T-cell (primary cell): ENCODE measurements at regions not wholly inside any gene's neighbourhood (a gene's known extent, or its start where the extent isn't known, plus 50 kb on each side); places are given as distances from the start of the nearest gene placed in this dataset.

Experiments
- ATAC-seq, 4 experiments: fragments of 200-7000 bp in 3 of 4; fragments of 150-1000 bp in 1 of 4; cut with Tn5 transposase; replicated peaks in 1 of 4; 1 replicate in 3 of 4; 2 replicates in 1 of 4; pipeline ENCODE4 v1.10.0; 2021; ENCODE audit warnings: moderate library complexity in 3 of 4, mild to moderate bottlenecking in 2 of 4, moderate number of reproducible peaks in 1 of 4
- CTCF ChIA-PET, 2 donors: fragments of 300-600 bp; sonication (Branson Sonifier 250); formaldehyde crosslinking; loops; one replicate each; lab custom pipeline; 2022; ENCODE audit warnings: antibody characterized with exemption in 2 of 2; lab: Charles Lee
- POLR2A ChIA-PET, 2 donors: fragments of 300-600 bp; sonication (Branson Sonifier 250); formaldehyde crosslinking; loops; one replicate each; lab custom pipeline; 2022; ENCODE audit warnings: antibody characterized with exemption in 2 of 2; lab: Charles Lee
- DNase-seq, 35 experiments: peaks; one replicate each; pipeline versions ENCODE4 v3.0.0 to v3.0.0-alpha.2; 2013 to 2023
- H3K27ac ChIP-seq: one replicate; pipeline ENCODE4 v1.5.1; 2013; ENCODE audit warnings: low read length
- H3K27me3 ChIP-seq, 2 experiments: replicated peaks in 1 of 2; 1 replicate in 1 of 2; 2 replicates in 1 of 2; pipeline versions ENCODE4 v1.6.1 to v1.7.0; 2013; ENCODE audit warnings: low read length in 1 of 2, mixed read lengths in 1 of 2; ENCODE audit not compliant: control insufficient read depth in 2 of 2, insufficient read depth in 2 of 2; ENCODE audit errors: extremely low read depth in 1 of 2
- H3K36me3 ChIP-seq, 2 donors: 1 replicate in 1 of 2; 2 replicates in 1 of 2; pipeline versions ENCODE4 v1.6.1 to v1.7.0; 2013; ENCODE audit warnings: low read length in 1 of 2; ENCODE audit not compliant: control insufficient read depth in 2 of 2, insufficient read depth in 1 of 2; ENCODE audit errors: extremely low read depth in 1 of 2
- H3K4me1 ChIP-seq, 2 experiments: 1 replicate in 1 of 2; 2 replicates in 1 of 2; pipeline versions ENCODE4 v1.6.1 to v1.7.0; 2013; ENCODE audit warnings: low read length in 2 of 2, mixed read lengths in 1 of 2; ENCODE audit not compliant: insufficient read depth in 2 of 2, control insufficient read depth in 1 of 2; ENCODE audit errors: extremely low read depth in 1 of 2
- H3K4me3 ChIP-seq, 2 donors: 1 replicate in 1 of 2; 2 replicates in 1 of 2; pipeline versions ENCODE4 v1.5.1 to v1.7.0; 2013; ENCODE audit warnings: mild to moderate bottlenecking in 2 of 2, low read length in 1 of 2, moderate library complexity in 1 of 2; ENCODE audit not compliant: control insufficient read depth in 1 of 2; ENCODE audit errors: extremely low read depth in 1 of 2
- H3K9me3 ChIP-seq: 2 replicates; pipeline ENCODE4 v1.7.0; 2013
- H3K27ac Mint-ChIP-seq, 2 donors: one replicate each; pipeline ENCODE4 v1.8.0; 2020 to 2021; ENCODE audit warnings: mild to moderate bottlenecking in 2 of 2, mixed read lengths in 2 of 2
- H3K27me3 Mint-ChIP-seq, 2 donors: one replicate each; pipeline ENCODE4 v1.8.0; 2021 to 2022; ENCODE audit warnings: mixed read lengths in 2 of 2
- H3K36me3 Mint-ChIP-seq: one replicate; pipeline ENCODE4 v1.8.0; 2021; ENCODE audit warnings: mixed read lengths
- H3K4me1 Mint-ChIP-seq, 3 donors: one replicate each; pipeline ENCODE4 v1.8.0; 2020 to 2022; ENCODE audit warnings: mixed read lengths in 3 of 3, mild to moderate bottlenecking in 1 of 3
- H3K4me3 Mint-ChIP-seq, 3 donors: one replicate each; pipeline ENCODE4 v1.8.0; 2020 to 2022; ENCODE audit warnings: mild to moderate bottlenecking in 3 of 3, mixed read lengths in 3 of 3, moderate library complexity in 3 of 3
- H3K9me3 Mint-ChIP-seq, 3 donors: one replicate each; pipeline ENCODE4 v1.8.0; 2020 to 2022; ENCODE audit warnings: mixed read lengths in 3 of 3
- WGBS: methylation state at CpG from one replicate; pipeline ENCODE4 v1.1.5; 2013; ENCODE audit warnings: missing lambda C conversion rate; ENCODE audit not compliant: insufficient coverage; 5-methylcytosine and 5-hydroxymethylcytosine counted together

- DNase-seq (no peak), ATAC-seq (no peak)
- POLR2A ChIA-PET, result no interaction called here
- Mint-ChIP-seq H3K4me3 (no peak overlapping the region), H3K4me1 (no peaks in the 10 kb centered on the region), H3K9me3 (peaks cover 4 to 8% (median 4%) of the 10 kb centered on the region in 3 donors), H3K27me3 (no peaks in the 10 kb centered on the region), H3K27ac (no peak overlapping the region), H3K36me3 (no peaks in the 10 kb centered on the region)
- CTCF ChIA-PET, result no interaction called here
- Histone ChIP-seq H3K27ac (no peak overlapping the region), H3K4me3 (no peak overlapping the region), H3K9me3 (no peaks in the 10 kb centered on the region), H3K36me3 (no peaks in the 10 kb centered on the region), H3K4me1 (no peaks in the 10 kb centered on the region), H3K27me3 (no peaks in the 10 kb centered on the region)
These were observed 124.0 kb upstream of the LRRN1 start for GRCh38 chr3:3675186-3675585.

DNA sequence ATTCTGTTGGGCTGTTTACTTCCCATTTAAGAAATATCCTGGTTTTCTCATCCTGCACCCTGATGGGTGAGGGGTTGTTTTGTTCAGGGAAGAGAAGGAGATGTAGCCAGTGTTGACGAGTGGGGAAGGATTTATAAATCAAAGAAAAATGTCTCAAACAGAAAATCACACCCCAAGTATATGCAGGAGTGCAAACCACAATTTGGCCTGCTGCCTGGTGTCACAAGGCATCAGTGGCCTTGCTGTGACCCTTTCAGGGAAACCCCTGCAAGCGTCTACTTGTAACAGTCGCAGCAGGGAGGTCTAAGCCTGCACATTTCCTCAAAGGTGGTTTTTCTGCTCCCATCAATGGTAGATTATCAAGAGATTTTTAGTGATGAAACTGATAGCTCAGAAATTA is 132.6 kb upstream of the LRRN1 start:
- no peaks in the 10 kb centered on the region for H3K36me3 Mint-ChIP-seq
- H3K36me3 ChIP-seq, result no peaks in the 10 kb centered on the region
- H3K4me1 Mint-ChIP-seq, result peaks cover 0 to 7% (median 3%) of the 10 kb centered on the region in 3 donors
- no peak overlapping the region for H3K27ac ChIP-seq
- WGBS, result 20% methylated on average over 1 of the region's 3 CpGs
- H3K9me3 Mint-ChIP-seq, result peaks cover 7 to 13% (median 10%) of the 10 kb centered on the region in 3 donors
- H3K27ac Mint-ChIP-seq, result no peak overlapping the region
- no peak for ATAC-seq
- no peaks in the 10 kb centered on the region for H3K4me1 ChIP-seq
- POLR2A ChIA-PET, result no interaction called here
- CTCF ChIA-PET, result no interaction called here
- no peaks in the 10 kb centered on the region for H3K9me3 ChIP-seq
- H3K4me3 ChIP-seq, result no peak overlapping the region
- DNase-seq, result peak in 3 of 35 experiments; percentile 1 to 4 (median 2)
- no peak overlapping the region for H3K4me3 Mint-ChIP-seq
- peaks cover 0 to 10% of the 10 kb centered on the region in 2 donors for H3K27me3 Mint-ChIP-seq
- H3K27me3 ChIP-seq, result no peaks in the 10 kb centered on the region

GRCh38 chr3:3665961-3666640 is 133.1 kb upstream of the LRRN1 start:
- H3K4me1 ChIP-seq, result no peaks in the 10 kb centered on the region
- H3K9me3 Mint-ChIP-seq, result peaks cover 7 to 13% (median 10%) of the 10 kb centered on the region in 3 donors
- POLR2A ChIA-PET, result no interaction called here
- CTCF ChIA-PET, result no interaction called here
- H3K27ac Mint-ChIP-seq, result no peak overlapping the region
- H3K36me3 Mint-ChIP-seq, result no peaks in the 10 kb centered on the region
- H3K27me3 ChIP-seq, result no peaks in the 10 kb centered on the region
- H3K27ac ChIP-seq, result no peak overlapping the region
- no peaks in the 10 kb centered on the region for H3K36me3 ChIP-seq
- H3K4me1 Mint-ChIP-seq, result peaks cover 0 to 7% (median 3%) of the 10 kb centered on the region in 3 donors
- WGBS, result 20% methylated on average over 12 of the region's 13 CpGs
- no peak overlapping the region for H3K4me3 Mint-ChIP-seq
- ATAC-seq (no peak), DNase-seq (no peak)
- H3K27me3 Mint-ChIP-seq, result peaks cover 0 to 10% of the 10 kb centered on the region in 2 donors
- H3K4me3 ChIP-seq, result no peak overlapping the region
- H3K9me3 ChIP-seq, result no peaks in the 10 kb centered on the region

GRCh38 chr3:3665546-3665945 is 133.7 kb upstream of the LRRN1 start:
- Histone ChIP-seq H3K27me3 (no peaks in the 10 kb centered on the region), H3K4me3 (no peak overlapping the region), H3K27ac (no peak overlapping the region), H3K36me3 (no peaks in the 10 kb centered on the region), H3K9me3 (no peaks in the 10 kb centered on the region), H3K4me1 (no peaks in the 10 kb centered on the region)
- H3K4me1 Mint-ChIP-seq, result peaks cover 0 to 7% (median 3%) of the 10 kb centered on the region in 3 donors
- peaks cover 0 to 10% of the 10 kb centered on the region in 2 donors for H3K27me3 Mint-ChIP-seq
- ChIA-PET CTCF (no interaction called here), POLR2A (no interaction called here)
- ATAC-seq (no peak), DNase-seq (no peak)
- H3K4me3 Mint-ChIP-seq, result no peak overlapping the region
- H3K36me3 Mint-ChIP-seq, result no peaks in the 10 kb centered on the region
- peaks cover 7 to 13% (median 10%) of the 10 kb centered on the region in 3 donors for H3K9me3 Mint-ChIP-seq
- WGBS, result 44% methylated on average over 1 of the region's 2 CpGs
- H3K27ac Mint-ChIP-seq, result no peak overlapping the region

DNA sequence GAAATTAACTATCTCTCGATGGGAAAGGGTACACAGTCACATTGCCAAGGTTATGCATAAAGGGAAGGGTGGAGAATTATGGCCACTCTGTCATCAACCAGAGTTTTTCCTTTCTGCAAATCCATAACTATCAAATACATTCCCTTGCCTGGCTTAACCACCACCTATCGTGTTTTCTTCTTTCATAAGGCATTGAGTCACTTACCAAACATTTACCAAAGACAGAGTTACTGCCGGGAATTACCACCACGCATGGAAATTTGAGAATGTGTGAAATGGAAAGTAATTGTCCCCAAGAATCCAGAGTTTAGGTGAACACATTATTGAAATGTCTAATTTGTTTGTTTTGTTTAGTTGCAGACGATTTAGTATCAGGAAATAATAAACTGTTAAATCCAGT is 134.3 kb upstream of the LRRN1 start:
- Mint-ChIP-seq H3K27ac (no peak overlapping the region), H3K9me3 (peaks cover 7 to 14% (median 10%) of the 10 kb centered on the region in 3 donors), H3K36me3 (no peaks in the 10 kb centered on the region), H3K4me1 (peaks cover 0 to 7% (median 3%) of the 10 kb centered on the region in 3 donors), H3K4me3 (no peak overlapping the region), H3K27me3 (peaks cover 0 to 10% of the 10 kb centered on the region in 2 donors)
- no peak for DNase-seq
- no peak for ATAC-seq
- CTCF ChIA-PET, result no interaction called here
- H3K9me3 ChIP-seq, result no peaks in the 10 kb centered on the region
- no peaks in the 10 kb centered on the region for H3K27me3 ChIP-seq
- H3K4me1 ChIP-seq, result no peaks in the 10 kb centered on the region
- no peak overlapping the region for H3K4me3 ChIP-seq
- 50% methylated on average over 2 of the region's 5 CpGs for WGBS
- no peaks in the 10 kb centered on the region for H3K36me3 ChIP-seq
- no peak overlapping the region for H3K27ac ChIP-seq
- POLR2A ChIA-PET, result no interaction called here

DNA sequence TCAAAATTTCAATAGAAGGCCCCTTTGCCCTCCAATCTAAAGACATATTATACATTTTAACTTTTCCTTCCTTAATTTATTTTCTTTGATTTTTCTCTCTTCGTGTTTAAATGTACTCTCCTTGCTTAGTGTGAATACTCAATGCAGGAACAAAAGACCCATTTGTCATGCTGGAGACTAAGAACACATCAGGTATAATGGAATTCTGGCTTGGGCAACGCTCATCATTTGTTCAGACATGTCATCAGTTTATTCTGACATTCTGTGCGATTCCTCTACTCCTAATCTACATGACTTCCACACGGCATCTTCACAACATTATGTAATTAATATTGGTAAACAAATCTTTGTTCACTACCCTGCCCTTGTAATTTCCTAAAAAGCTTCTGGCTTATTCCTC is 136.6 kb upstream of the LRRN1 start:
- H3K36me3 Mint-ChIP-seq, result no peaks in the 10 kb centered on the region
- ChIA-PET CTCF (no interaction called here), POLR2A (no interaction called here)
- Histone ChIP-seq H3K4me1 (no peaks in the 10 kb centered on the region), H3K36me3 (no peaks in the 10 kb centered on the region), H3K27ac (no peak overlapping the region), H3K9me3 (no peaks in the 10 kb centered on the region), H3K4me3 (no peak overlapping the region), H3K27me3 (no peaks in the 10 kb centered on the region)
- no peak for ATAC-seq
- no peak overlapping the region for H3K4me3 Mint-ChIP-seq
- peaks cover 0 to 7% (median 3%) of the 10 kb centered on the region in 3 donors for H3K4me1 Mint-ChIP-seq
- H3K27me3 Mint-ChIP-seq, result peaks cover 0 to 10% of the 10 kb centered on the region in 2 donors
- H3K9me3 Mint-ChIP-seq, result peaks cover 4 to 11% (median 6%) of the 10 kb centered on the region in 3 donors
- no CpG with 5 or more reads among the region's 4 CpGs for WGBS
- no peak overlapping the region for H3K27ac Mint-ChIP-seq
- DNase-seq, result no peak
